HUES48 (cell line): ENCODE measurements at regions not wholly inside any gene's neighbourhood (a gene's known extent, or its start where the extent isn't known, plus 50 kb on each side); places are given as distances from the start of the nearest gene placed in this dataset.

Experiments used
- H3K27ac ChIP-seq: one replicate; pipeline ENCODE4 v1.7.0; 2013; ENCODE audit warnings: low read depth, low read length, inconsistent platforms
- H3K27me3 ChIP-seq: 2 replicates; pipeline ENCODE4 v1.6.1; 2013; ENCODE audit warnings: mild to moderate bottlenecking, low read length; ENCODE audit not compliant: control insufficient read depth, insufficient read depth
- H3K36me3 ChIP-seq: 2 replicates; pipeline ENCODE4 v1.6.1; 2013; ENCODE audit warnings: low read length; ENCODE audit not compliant: control insufficient read depth, insufficient read depth
- H3K4me1 ChIP-seq: 2 replicates; pipeline ENCODE4 v1.6.1; 2013; ENCODE audit warnings: mild to moderate bottlenecking, low read length; ENCODE audit not compliant: control insufficient read depth, insufficient read depth
- H3K4me3 ChIP-seq: 2 replicates; pipeline ENCODE4 v1.5.1; 2013; ENCODE audit warnings: mild to moderate bottlenecking, low read depth, low read length
- H3K9ac ChIP-seq: 2 replicates; pipeline ENCODE4 v1.6.1; 2013; ENCODE audit warnings: mild to moderate bottlenecking, low read depth, low read length, moderate library complexity
- H3K9me3 ChIP-seq: 2 replicates; pipeline ENCODE4 v1.6.1; 2013; ENCODE audit warnings: low read length; ENCODE audit not compliant: control insufficient read depth, insufficient read depth

GRCh38 chr6:15994814-15995459 is 133.9 kb upstream of the MYLIP start:
- H3K4me1 ChIP-seq, result peaks cover 18% of the 10 kb centered on the region
- no peak overlapping the region for H3K27ac ChIP-seq
- no peaks in the 10 kb centered on the region for H3K36me3 ChIP-seq
- H3K9ac ChIP-seq, result no peak overlapping the region
- no peak overlapping the region for H3K4me3 ChIP-seq
- H3K9me3 ChIP-seq, result no peaks in the 10 kb centered on the region
- no peaks in the 10 kb centered on the region for H3K27me3 ChIP-seq

- Histone ChIP-seq H3K9me3 (no peaks in the 10 kb centered on the region), H3K36me3 (no peaks in the 10 kb centered on the region), H3K27ac (no peak overlapping the region), H3K4me3 (no peak overlapping the region), H3K4me1 (peaks cover 18% of the 10 kb centered on the region), H3K27me3 (no peaks in the 10 kb centered on the region), H3K9ac (no peak overlapping the region)
These were observed 135.1 kb upstream of the MYLIP start for GRCh38 chr6:15993716-15994228.

- H3K4me3 ChIP-seq, result no peak overlapping the region
- H3K27ac ChIP-seq, result no peak overlapping the region
- no peak overlapping the region for H3K9ac ChIP-seq
- peaks cover 8% of the 10 kb centered on the region; the same call in 1 of the 2 replicates for H3K4me1 ChIP-seq
- H3K9me3 ChIP-seq, result no peaks in the 10 kb centered on the region
- H3K27me3 ChIP-seq, result no peaks in the 10 kb centered on the region
- H3K36me3 ChIP-seq, result no peaks in the 10 kb centered on the region
These were observed 138.7 kb upstream of the MYLIP start for GRCh38 chr6:15990179-15990578.

GRCh38 chr6:15989397-15989796 is 139.5 kb upstream of the MYLIP start:
- H3K27ac ChIP-seq, result no peak overlapping the region
- no peaks in the 10 kb centered on the region for H3K9me3 ChIP-seq
- no peak overlapping the region for H3K9ac ChIP-seq
- H3K4me1 ChIP-seq, result 0 out of 2 replicates have a peak, but pooled peaks cover 4% of the 10 kb centered on the region
- no peaks in the 10 kb centered on the region for H3K27me3 ChIP-seq
- H3K4me3 ChIP-seq, result no peak overlapping the region
- H3K36me3 ChIP-seq, result no peaks in the 10 kb centered on the region

- no peak overlapping the region for H3K9ac ChIP-seq
- 0 out of 2 replicates have a peak, but pooled peaks cover 4% of the 10 kb centered on the region for H3K4me1 ChIP-seq
- no peak overlapping the region for H3K4me3 ChIP-seq
- H3K9me3 ChIP-seq, result no peaks in the 10 kb centered on the region
- H3K27me3 ChIP-seq, result no peaks in the 10 kb centered on the region
- no peak overlapping the region for H3K27ac ChIP-seq
- no peaks in the 10 kb centered on the region for H3K36me3 ChIP-seq
These were observed 141.3 kb upstream of the MYLIP start for GRCh38 chr6:15987569-15987968.

GRCh38 chr6:15986027-15986629 is 142.8 kb upstream of the MYLIP start:
- H3K9ac ChIP-seq, result no peak overlapping the region
- H3K4me1 ChIP-seq, result 0 out of 2 replicates have a peak, but pooled peaks cover 4% of the 10 kb centered on the region
- no peaks in the 10 kb centered on the region for H3K9me3 ChIP-seq
- no peak overlapping the region for H3K27ac ChIP-seq
- no peaks in the 10 kb centered on the region for H3K36me3 ChIP-seq
- no peaks in the 10 kb centered on the region for H3K27me3 ChIP-seq
- H3K4me3 ChIP-seq, result no peak overlapping the region

- H3K4me3 ChIP-seq, result no peak overlapping the region
- no peaks in the 10 kb centered on the region for H3K9me3 ChIP-seq
- no peak overlapping the region for H3K27ac ChIP-seq
- 0 out of 2 replicates have a peak, but pooled peaks cover 4% of the 10 kb centered on the region for H3K4me1 ChIP-seq
- H3K9ac ChIP-seq, result no peak overlapping the region
- H3K36me3 ChIP-seq, result no peaks in the 10 kb centered on the region
- no peaks in the 10 kb centered on the region for H3K27me3 ChIP-seq
These were observed 143.4 kb upstream of the MYLIP start for GRCh38 chr6:15985379-15985959.

GRCh38 chr6:15981956-15982355 is 146.9 kb upstream of the MYLIP start:
- Histone ChIP-seq H3K4me3 (no peak overlapping the region), H3K9me3 (no peaks in the 10 kb centered on the region), H3K4me1 (0 out of 2 replicates have a peak, but pooled peaks cover 4% of the 10 kb centered on the region), H3K36me3 (no peaks in the 10 kb centered on the region), H3K27ac (no peak overlapping the region), H3K9ac (no peak overlapping the region), H3K27me3 (no peaks in the 10 kb centered on the region)

GRCh38 chr6:15980801-15981200 is 148.1 kb upstream of the MYLIP start:
- Histone ChIP-seq H3K36me3 (no peaks in the 10 kb centered on the region), H3K4me3 (no peak overlapping the region), H3K27ac (no peak overlapping the region)

GRCh38 chr6:15978426-15978825 is 150.5 kb upstream of the MYLIP start:
- no peak overlapping the region for H3K9ac ChIP-seq
- H3K4me1 ChIP-seq, result no peaks in the 10 kb centered on the region
- no peak overlapping the region for H3K4me3 ChIP-seq

More at GRCh38 chr6:15980801-15981200, 148.1 kb upstream of the MYLIP start:
- Histone ChIP-seq H3K4me1 (0 out of 2 replicates have a peak, but pooled peaks cover 4% of the 10 kb centered on the region), H3K9me3 (no peaks in the 10 kb centered on the region), H3K9ac (no peak overlapping the region), H3K27me3 (no peaks in the 10 kb centered on the region)

GRCh38 chr6:15977050-15977449 is 151.8 kb upstream of the MYLIP start:
- H3K9ac ChIP-seq, result no peak overlapping the region
- peaks cover 9% of the 10 kb centered on the region for H3K9me3 ChIP-seq
- H3K27me3 ChIP-seq, result no peaks in the 10 kb centered on the region
- H3K4me1 ChIP-seq, result no peaks in the 10 kb centered on the region
- no peak overlapping the region for H3K27ac ChIP-seq
- no peaks in the 10 kb centered on the region for H3K36me3 ChIP-seq
- no peak overlapping the region for H3K4me3 ChIP-seq

More at GRCh38 chr6:15978426-15978825, 150.5 kb upstream of the MYLIP start:
- Histone ChIP-seq H3K9me3 (peaks cover 7% of the 10 kb centered on the region), H3K27ac (no peak overlapping the region), H3K27me3 (no peaks in the 10 kb centered on the region), H3K36me3 (no peaks in the 10 kb centered on the region)
